HG02973 (cell line): ENCODE measurements at regions not wholly inside any gene's neighbourhood (a gene's known extent, or its start where the extent isn't known, plus 50 kb on each side); places are given as distances from the start of the nearest gene placed in this dataset.
"Not testable (repeated sequence)": the region's sequence is repeated elsewhere in the genome, so short reads cannot be mapped to it uniquely, and the experiment has no call there.

Source experiments
- ATAC-seq: cut with Tn5 transposase; IDR thresholded peaks from one replicate; pipeline ENCODE4 v1.9.1; 2021; ENCODE audit warnings: moderate library complexity; ENCODE audit not compliant: unreplicated experiment

GRCh38 chr4:181077341-181077740 is 1165.9 kb upstream of the TENM3 start:
- no peak for ATAC-seq

GRCh38 chr4:181078196-181078595 is 1165.0 kb upstream of the TENM3 start:
- ATAC-seq = no peak

- no peak for ATAC-seq
Measured at GRCh38 chr4:181083757-181084361, 1159.3 kb upstream of the TENM3 start.

- ATAC-seq = no peak
Measured at GRCh38 chr4:181085557-181085956, 1157.6 kb upstream of the TENM3 start.

GRCh38 chr4:181105487-181105886 is 1137.7 kb upstream of the TENM3 start:
- ATAC-seq = no peak

GRCh38 chr4:181106398-181106797 is 1136.8 kb upstream of the TENM3 start:
- ATAC-seq = no peak

- ATAC-seq = no peak
Measured at GRCh38 chr4:181108237-181108636, 1135.0 kb upstream of the TENM3 start.

GRCh38 chr4:181119186-181119585 is 1124.0 kb upstream of the TENM3 start:
- no peak for ATAC-seq

- no peak for ATAC-seq
Measured at GRCh38 chr4:181121733-181122132, 1121.5 kb upstream of the TENM3 start.

GRCh38 chr4:181127171-181127570 is 1116.0 kb upstream of the TENM3 start:
- no peak for ATAC-seq

- ATAC-seq = not testable (repeated sequence)
Measured at GRCh38 chr4:181130317-181130716, 1112.9 kb upstream of the TENM3 start.

- no peak for ATAC-seq
Measured at GRCh38 chr4:181137351-181137750, 1105.9 kb upstream of the TENM3 start.

GRCh38 chr4:181138116-181138515 is 1105.1 kb upstream of the TENM3 start:
- no peak for ATAC-seq

GRCh38 chr4:181140037-181140603 is 1103.1 kb upstream of the TENM3 start:
- no peak for ATAC-seq

GRCh38 chr4:181143250-181143854 is 1099.8 kb upstream of the TENM3 start:
- peak; percentile 90 for ATAC-seq

GRCh38 chr4:181146051-181146450 is 1097.2 kb upstream of the TENM3 start:
- no peak for ATAC-seq

GRCh38 chr4:181147416-181147951 is 1095.7 kb upstream of the TENM3 start:
- ATAC-seq = no peak

- no peak for ATAC-seq
Measured at GRCh38 chr4:181148470-181148869, 1094.7 kb upstream of the TENM3 start.

GRCh38 chr4:181150191-181150590 is 1093.0 kb upstream of the TENM3 start:
- ATAC-seq = no peak

GRCh38 chr4:181151856-181152255 is 1091.3 kb upstream of the TENM3 start:
- no peak for ATAC-seq

GRCh38 chr4:181157647-181158046 is 1085.6 kb upstream of the TENM3 start:
- no peak for ATAC-seq

GRCh38 chr4:181158971-181159370 is 1084.2 kb upstream of the TENM3 start:
- no peak for ATAC-seq
